Mesendoderm (in vitro differentiated cells): ENCODE measurements at regions not wholly inside any gene's neighbourhood (a gene's known extent, or its start where the extent isn't known, plus 50 kb on each side); places are given as distances from the start of the nearest gene placed in this dataset.

ENCODE experiments used
- DNase-seq: peaks from one replicate; pipeline ENCODE4 v3.0.0; 2013
- H2AK5ac ChIP-seq: 2 replicates; pipeline ENCODE4 v1.6.1; 2013; ENCODE audit warnings: low read length, inconsistent platforms
- H2BK120ac ChIP-seq: 2 replicates; pipeline ENCODE4 v1.6.1; 2013; ENCODE audit warnings: low read depth, mild to moderate bottlenecking, low read length, moderate library complexity, mixed read lengths
- H2BK15ac ChIP-seq: replicated peaks from 2 replicates; pipeline ENCODE4 v1.6.1; 2013; ENCODE audit warnings: low read depth, mild to moderate bottlenecking, moderate library complexity
- H2BK5ac ChIP-seq: 2 replicates; pipeline ENCODE4 v1.6.1; 2013; ENCODE audit warnings: low read length, inconsistent platforms
- H3K18ac ChIP-seq: 2 replicates; pipeline ENCODE4 v1.6.1; 2013; ENCODE audit warnings: mild to moderate bottlenecking, low read length, mixed read lengths
- H3K23ac ChIP-seq: one replicate; pipeline ENCODE4 v1.6.1; 2013; ENCODE audit warnings: low read length
- H3K27ac ChIP-seq: 2 replicates; pipeline ENCODE4 v1.5.1; 2013; ENCODE audit warnings: low read depth, mild to moderate bottlenecking, inconsistent platforms, low read length, moderate library complexity
- H3K27me3 ChIP-seq: 2 replicates; pipeline ENCODE4 v1.6.1; 2013; ENCODE audit warnings: low read length, control low read depth, mild to moderate bottlenecking, inconsistent platforms; ENCODE audit not compliant: insufficient read depth, poor library complexity
- H3K36me3 ChIP-seq: 2 replicates; pipeline ENCODE4 v1.6.1; 2013; ENCODE audit warnings: low read length, inconsistent platforms; ENCODE audit not compliant: control insufficient read depth, insufficient read depth
- H3K4ac ChIP-seq: one replicate; pipeline ENCODE4 v1.6.1; 2013; ENCODE audit warnings: low read depth, mild to moderate bottlenecking, low read length, moderate library complexity
- H3K4me1 ChIP-seq: 2 replicates; pipeline ENCODE4 v1.6.1; 2013; ENCODE audit warnings: low read depth, low read length, inconsistent platforms; ENCODE audit not compliant: control insufficient read depth
- H3K4me2 ChIP-seq: 2 replicates; pipeline ENCODE4 v1.6.1; 2013; ENCODE audit warnings: low read length
- H3K4me3 ChIP-seq: 2 replicates; pipeline ENCODE4 v1.5.1; 2013; ENCODE audit warnings: mild to moderate bottlenecking, low read length
- H3K56ac ChIP-seq: one replicate; pipeline ENCODE4 v1.6.1; 2013; ENCODE audit warnings: low read length
- H3K79me1 ChIP-seq: 2 replicates; pipeline ENCODE4 v1.6.1; 2013; ENCODE audit warnings: low read length, inconsistent platforms
- H3K79me2 ChIP-seq: 2 replicates; pipeline ENCODE4 v1.6.1; 2013; ENCODE audit warnings: mild to moderate bottlenecking, low read length; ENCODE audit not compliant: control insufficient read depth, insufficient read depth
- H3K9ac ChIP-seq: 2 replicates; pipeline ENCODE4 v1.6.1; 2013; ENCODE audit warnings: low read length, inconsistent platforms
- H4K5ac ChIP-seq: one replicate; pipeline ENCODE4 v1.6.1; 2013; ENCODE audit warnings: low read length
- H4K8ac ChIP-seq: one replicate; pipeline ENCODE4 v1.6.1; 2013; ENCODE audit warnings: low read depth, mild to moderate bottlenecking, control low read depth, low read length, moderate library complexity
- WGBS: extraction: QIAGEN DNeasy Blood & Tissue Kit; methylation state at CpG from one replicate; pipeline ENCODE4 v1.1.7; 2013; ENCODE audit warnings: low lambda C conversion rate, missing lambda C conversion rate; ENCODE audit not compliant: insufficient coverage; ENCODE audit errors: extremely low coverage; 5-methylcytosine and 5-hydroxymethylcytosine counted together

- no peak overlapping the region for H2BK120ac ChIP-seq
- H2BK5ac ChIP-seq = no peak overlapping the region
- H3K79me2 ChIP-seq = no peaks in the 10 kb centered on the region
- H3K4me2 ChIP-seq = no peak overlapping the region
- no peak overlapping the region for H3K23ac ChIP-seq
- no peaks in the 10 kb centered on the region for H3K4me1 ChIP-seq
- H3K9ac ChIP-seq = no peak overlapping the region
- no peak overlapping the region for H2BK15ac ChIP-seq
- H3K79me1 ChIP-seq = no peaks in the 10 kb centered on the region
- H4K5ac ChIP-seq = no peak overlapping the region
- no peaks in the 10 kb centered on the region for H3K27me3 ChIP-seq
- H3K4ac ChIP-seq = no peak overlapping the region
- no peak overlapping the region for H2AK5ac ChIP-seq
- DNase-seq = no peak
- no peaks in the 10 kb centered on the region for H3K36me3 ChIP-seq
- H3K4me3 ChIP-seq = no peak overlapping the region
- no peak overlapping the region for H4K8ac ChIP-seq
- no peak overlapping the region for H3K27ac ChIP-seq
- no CpG with 5 or more reads among the region's 4 CpGs for WGBS
- no peak overlapping the region for H3K56ac ChIP-seq
- peak overlapping the region; percentile 47 for H3K18ac ChIP-seq
Observed at GRCh38 chr6:15129887-15130286, 116.0 kb upstream of the JARID2 start.

GRCh38 chr6:15131234-15131633 is 114.6 kb upstream of the JARID2 start:
- H4K5ac ChIP-seq = no peak overlapping the region
- H4K8ac ChIP-seq = no peak overlapping the region
- no peak overlapping the region for H3K4me3 ChIP-seq
- H3K4me1 ChIP-seq = no peaks in the 10 kb centered on the region
- no peak overlapping the region for H3K9ac ChIP-seq
- no peak overlapping the region for H2BK15ac ChIP-seq
- no peaks in the 10 kb centered on the region for H3K79me1 ChIP-seq
- no CpG with 5 or more reads among the region's 2 CpGs for WGBS
- no peak overlapping the region for H3K4ac ChIP-seq
- no peaks in the 10 kb centered on the region for H3K36me3 ChIP-seq
- H3K4me2 ChIP-seq = no peak overlapping the region
- no peak overlapping the region for H3K23ac ChIP-seq
- H2BK5ac ChIP-seq = no peak overlapping the region
- H3K56ac ChIP-seq = no peak overlapping the region
- H2AK5ac ChIP-seq = no peak overlapping the region
- H3K79me2 ChIP-seq = no peaks in the 10 kb centered on the region
- no peak overlapping the region for H3K27ac ChIP-seq
- no peaks in the 10 kb centered on the region for H3K27me3 ChIP-seq
- no peak for DNase-seq
- no peak overlapping the region for H3K18ac ChIP-seq
- no peak overlapping the region for H2BK120ac ChIP-seq

GRCh38 chr6:15131651-15132061 is 114.2 kb upstream of the JARID2 start:
- Histone ChIP-seq H2BK120ac (no peak overlapping the region), H3K18ac (no peak overlapping the region), H3K36me3 (no peaks in the 10 kb centered on the region), H3K23ac (no peak overlapping the region), H4K8ac (no peak overlapping the region), H3K4me3 (no peak overlapping the region), H3K4ac (no peak overlapping the region), H3K9ac (no peak overlapping the region), H3K4me1 (no peaks in the 10 kb centered on the region), H4K5ac (no peak overlapping the region), H3K27me3 (no peaks in the 10 kb centered on the region), H2BK15ac (no peak overlapping the region), H2BK5ac (no peak overlapping the region), H3K79me1 (no peaks in the 10 kb centered on the region), H2AK5ac (no peak overlapping the region), H3K56ac (no peak overlapping the region), H3K4me2 (no peak overlapping the region), H3K27ac (no peak overlapping the region), H3K79me2 (no peaks in the 10 kb centered on the region)
- no peak for DNase-seq
- no CpG with 5 or more reads among the region's 7 CpGs for WGBS

- no peak overlapping the region for H2BK5ac ChIP-seq
- H3K4me1 ChIP-seq = no peaks in the 10 kb centered on the region
- H3K23ac ChIP-seq = no peak overlapping the region
- H3K4ac ChIP-seq = no peak overlapping the region
- H3K18ac ChIP-seq = no peak overlapping the region
- no peak overlapping the region for H3K27ac ChIP-seq
- H2BK15ac ChIP-seq = no peak overlapping the region
- no peak overlapping the region for H2BK120ac ChIP-seq
- H3K4me3 ChIP-seq = no peak overlapping the region
- H3K36me3 ChIP-seq = no peaks in the 10 kb centered on the region
- no peak overlapping the region for H3K4me2 ChIP-seq
- DNase-seq = no peak
- H3K79me1 ChIP-seq = no peaks in the 10 kb centered on the region
- H4K5ac ChIP-seq = no peak overlapping the region
- H4K8ac ChIP-seq = no peak overlapping the region
- no peaks in the 10 kb centered on the region for H3K79me2 ChIP-seq
- WGBS = no CpG with 5 or more reads among the region's 4 CpGs
- H2AK5ac ChIP-seq = no peak overlapping the region
- no peak overlapping the region for H3K9ac ChIP-seq
- no peaks in the 10 kb centered on the region for H3K27me3 ChIP-seq
- no peak overlapping the region for H3K56ac ChIP-seq
Observed at GRCh38 chr6:15132167-15132566, 113.7 kb upstream of the JARID2 start.

- no peak overlapping the region for H2BK5ac ChIP-seq
- WGBS = no CpG with 5 or more reads among the region's 8 CpGs
- no peak overlapping the region for H2AK5ac ChIP-seq
- no peak overlapping the region for H3K4me3 ChIP-seq
- H4K8ac ChIP-seq = no peak overlapping the region
- peak; percentile 26 for DNase-seq
- no peaks in the 10 kb centered on the region for H3K36me3 ChIP-seq
- H3K9ac ChIP-seq = no peak overlapping the region
- no peaks in the 10 kb centered on the region for H3K27me3 ChIP-seq
- H3K4ac ChIP-seq = no peak overlapping the region
- H3K79me2 ChIP-seq = no peaks in the 10 kb centered on the region
- H4K5ac ChIP-seq = no peak overlapping the region
- no peak overlapping the region for H3K23ac ChIP-seq
- no peaks in the 10 kb centered on the region for H3K79me1 ChIP-seq
- no peak overlapping the region for H3K4me2 ChIP-seq
- H3K4me1 ChIP-seq = no peaks in the 10 kb centered on the region
- no peak overlapping the region for H2BK120ac ChIP-seq
- no peak overlapping the region for H3K27ac ChIP-seq
- H3K18ac ChIP-seq = no peak overlapping the region
- no peak overlapping the region for H2BK15ac ChIP-seq
- no peak overlapping the region for H3K56ac ChIP-seq
Observed at GRCh38 chr6:15132854-15133670, 112.8 kb upstream of the JARID2 start.

GRCh38 chr6:15137086-15137485 is 108.8 kb upstream of the JARID2 start:
- Histone ChIP-seq H2BK15ac (no peak overlapping the region), H3K56ac (no peak overlapping the region), H3K27ac (no peak overlapping the region), H3K18ac (no peak overlapping the region), H3K27me3 (no peaks in the 10 kb centered on the region), H2BK5ac (no peak overlapping the region), H4K5ac (no peak overlapping the region), H3K36me3 (no peaks in the 10 kb centered on the region), H4K8ac (no peak overlapping the region), H3K79me2 (no peaks in the 10 kb centered on the region), H2AK5ac (no peak overlapping the region), H3K4ac (no peak overlapping the region), H3K4me2 (no peak overlapping the region), H3K4me1 (no peaks in the 10 kb centered on the region), H3K23ac (no peak overlapping the region), H3K9ac (no peak overlapping the region), H3K4me3 (no peak overlapping the region), H3K79me1 (no peaks in the 10 kb centered on the region), H2BK120ac (no peak overlapping the region)
- no CpG with 5 or more reads among the region's 1 CpG for WGBS
- no peak for DNase-seq
